Hepatocyte (in vitro differentiated cells): ENCODE measurements at regions not wholly inside any gene's neighbourhood (a gene's known extent, or its start where the extent isn't known, plus 50 kb on each side); places are given as distances from the start of the nearest gene placed in this dataset.

Experiments
- EZH2 ChIP-seq: fragments of 200-600 bp; sonication (generic); IDR thresholded peaks from 2 replicates; pipeline ENCODE4 v1.6.1; 2016; ENCODE audit warnings: antibody characterized with exemption, mild to moderate bottlenecking, borderline replicate concordance
- EZH2phosphoT487 ChIP-seq: fragments of 200-600 bp; sonication (generic); IDR thresholded peaks from one replicate; pipeline ENCODE4 v1.6.1; 2018; ENCODE audit warnings: antibody characterized with exemption, mild to moderate bottlenecking, low read depth, moderate library complexity; ENCODE audit not compliant: unreplicated experiment, severe bottlenecking
- TF ChIP-seq, protein P1 (sequence below): fragments of 200-600 bp; sonication (generic); IDR thresholded peaks from 2 replicates; pipeline ENCODE4 v1.5.1; 2016; ENCODE audit warnings: antibody characterized with exemption, mild to moderate bottlenecking; ENCODE audit not compliant: poor library complexity

DNA sequence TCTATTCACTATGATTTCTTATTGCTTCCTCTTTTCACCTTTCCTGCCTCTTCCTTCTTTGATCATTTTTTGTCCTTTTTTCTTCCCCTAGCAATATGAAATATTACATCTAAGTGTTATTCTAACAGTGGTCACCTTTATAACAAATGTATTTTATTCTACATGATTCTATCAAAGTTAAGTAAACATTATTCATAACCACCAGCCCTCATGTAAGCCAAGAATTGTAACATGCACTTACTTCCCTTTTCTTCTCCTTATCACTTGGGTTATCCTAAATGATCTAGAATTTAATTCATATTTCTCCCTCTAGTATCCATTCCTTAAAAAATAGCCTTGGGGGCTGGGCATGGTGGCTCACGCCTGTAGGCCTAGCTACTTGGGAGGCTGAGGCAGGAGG lies 88.3 kb upstream of the SLC22A23 start:
- TF ChIP-seq, protein P1, sequence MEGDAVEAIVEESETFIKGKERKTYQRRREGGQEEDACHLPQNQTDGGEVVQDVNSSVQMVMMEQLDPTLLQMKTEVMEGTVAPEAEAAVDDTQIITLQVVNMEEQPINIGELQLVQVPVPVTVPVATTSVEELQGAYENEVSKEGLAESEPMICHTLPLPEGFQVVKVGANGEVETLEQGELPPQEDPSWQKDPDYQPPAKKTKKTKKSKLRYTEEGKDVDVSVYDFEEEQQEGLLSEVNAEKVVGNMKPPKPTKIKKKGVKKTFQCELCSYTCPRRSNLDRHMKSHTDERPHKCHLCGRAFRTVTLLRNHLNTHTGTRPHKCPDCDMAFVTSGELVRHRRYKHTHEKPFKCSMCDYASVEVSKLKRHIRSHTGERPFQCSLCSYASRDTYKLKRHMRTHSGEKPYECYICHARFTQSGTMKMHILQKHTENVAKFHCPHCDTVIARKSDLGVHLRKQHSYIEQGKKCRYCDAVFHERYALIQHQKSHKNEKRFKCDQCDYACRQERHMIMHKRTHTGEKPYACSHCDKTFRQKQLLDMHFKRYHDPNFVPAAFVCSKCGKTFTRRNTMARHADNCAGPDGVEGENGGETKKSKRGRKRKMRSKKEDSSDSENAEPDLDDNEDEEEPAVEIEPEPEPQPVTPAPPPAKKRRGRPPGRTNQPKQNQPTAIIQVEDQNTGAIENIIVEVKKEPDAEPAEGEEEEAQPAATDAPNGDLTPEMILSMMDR: no peak
- TF ChIP-seq EZH2: no peak
- no peak for TF ChIP-seq EZH2phosphoT487
